Loucy (cell line): ENCODE measurements at regions not wholly inside any gene's neighbourhood (a gene's known extent, or its start where the extent isn't known, plus 50 kb on each side); places are given as distances from the start of the nearest gene placed in this dataset.
"Not testable (repeated sequence)": the region's sequence is repeated elsewhere in the genome, so short reads cannot be mapped to it uniquely, and the experiment has no call there.

Experiments
- H2AFZ ChIP-seq: fragments of 200-600 bp; sonication (generic); 2 replicates; pipeline ENCODE4 v1.6.0; 2016; ENCODE audit warnings: antibody characterized with exemption, mild to moderate bottlenecking, low read length, moderate library complexity
- H3F3A ChIP-seq: fragments of 200-600 bp; 2 replicates; pipeline ENCODE4 v1.6.0; 2016; ENCODE audit warnings: antibody characterized with exemption, low read depth, mild to moderate bottlenecking
- H3K27me3 ChIP-seq: fragments of 200-600 bp; sonication (generic); 2 replicates; pipeline ENCODE4 v1.6.1; 2014; ENCODE audit warnings: low read length, mild to moderate bottlenecking; ENCODE audit not compliant: insufficient read depth, poor library complexity, severe bottlenecking
- H3K36me3 ChIP-seq: fragments of 200-600 bp; sonication (generic); 2 replicates; pipeline ENCODE4 v1.6.1; 2016; ENCODE audit warnings: low read length; ENCODE audit not compliant: insufficient read depth
- H3K4me1 ChIP-seq: fragments of 200-600 bp; sonication (generic); 2 replicates; pipeline ENCODE4 v1.5.1; 2014; ENCODE audit warnings: low read length, mild to moderate bottlenecking; ENCODE audit not compliant: insufficient read depth, poor library complexity, severe bottlenecking
- H3K4me2 ChIP-seq: fragments of 200-600 bp; sonication (generic); 2 replicates; pipeline ENCODE4 v1.6.0; 2014; ENCODE audit warnings: antibody characterized with exemption, low read length, low read depth, mild to moderate bottlenecking; ENCODE audit not compliant: poor library complexity, severe bottlenecking
- H3K4me3 ChIP-seq: fragments of 200-600 bp; sonication (generic); 2 replicates; pipeline ENCODE4 v1.5.1; 2014; ENCODE audit warnings: low read length, mild to moderate bottlenecking, mixed read lengths; ENCODE audit not compliant: poor library complexity, severe bottlenecking
- H3K79me2 ChIP-seq: fragments of 200-600 bp; sonication (generic); 2 replicates; pipeline ENCODE4 v1.6.1; 2014; ENCODE audit warnings: low read length; ENCODE audit not compliant: insufficient read depth
- H3K9ac ChIP-seq: fragments of 200-600 bp; sonication (generic); 2 replicates; pipeline ENCODE4 v1.6.0; 2014; ENCODE audit warnings: mild to moderate bottlenecking, low read depth, low read length, moderate library complexity; ENCODE audit not compliant: poor library complexity, severe bottlenecking
- H3K9me2 ChIP-seq: fragments of 200-600 bp; sonication (generic); replicated peaks from 2 replicates; pipeline ENCODE4 v1.6.1; 2016; ENCODE audit warnings: low read depth, low read length, mixed read lengths
- H3K9me3 ChIP-seq: fragments of 200-600 bp; sonication (generic); 2 replicates; pipeline ENCODE4 v1.6.1; 2014; ENCODE audit warnings: mild to moderate bottlenecking, antibody characterized with exemption, low read length, low read depth; ENCODE audit not compliant: insufficient read depth
- H4K20me1 ChIP-seq: fragments of 200-600 bp; sonication (generic); 2 replicates; pipeline ENCODE4 v1.6.0; 2014; ENCODE audit warnings: antibody characterized with exemption, low read length, mild to moderate bottlenecking; ENCODE audit not compliant: insufficient read depth, poor library complexity, severe bottlenecking
- TF ChIP-seq, protein P1 (sequence below): fragments of 200-600 bp; sonication (generic); conservative IDR thresholded peaks from 2 replicates; pipeline ENCODE4 v1.5.1; 2014; ENCODE audit warnings: mild to moderate bottlenecking, antibody characterized with exemption, low read length

DNA sequence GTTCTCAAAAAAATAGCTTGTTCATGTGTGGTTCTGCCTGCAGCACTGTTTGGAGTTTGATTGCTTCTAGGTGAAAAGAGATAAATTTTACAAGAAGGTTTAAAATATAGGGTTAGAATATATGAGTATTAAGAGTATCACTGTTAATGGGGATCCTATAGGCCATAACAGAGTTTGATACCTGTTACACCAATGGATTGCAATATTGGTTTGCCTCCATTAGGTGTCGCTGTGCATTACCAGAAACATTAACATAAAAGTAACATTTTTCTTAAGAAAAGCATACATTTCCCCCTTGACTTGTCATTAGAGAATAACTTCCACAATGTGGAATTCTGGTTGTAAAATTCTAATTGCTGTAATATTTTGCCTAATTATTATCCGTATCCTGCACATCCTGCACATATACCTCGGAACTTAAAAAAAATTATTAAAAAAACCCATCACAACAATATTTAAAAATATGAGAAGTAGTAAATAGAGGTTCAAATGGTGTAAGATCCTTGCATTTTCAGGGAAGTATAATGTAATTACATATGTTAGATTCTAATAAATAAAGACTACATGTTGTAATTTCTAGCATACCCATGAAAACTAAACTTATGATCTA lies 63.0 kb downstream of the CYP4A11 start:
- H3K9ac ChIP-seq, H2AFZ ChIP-seq, H3K79me2 ChIP-seq, H4K20me1 ChIP-seq, H3K4me3 ChIP-seq, H3K27me3 ChIP-seq, H3K4me1 ChIP-seq, H3K9me3 ChIP-seq, H3K36me3 ChIP-seq, H3K9me2 ChIP-seq, H3K4me2 ChIP-seq, H3F3A ChIP-seq: not testable (repeated sequence)
- TF ChIP-seq, protein P1, sequence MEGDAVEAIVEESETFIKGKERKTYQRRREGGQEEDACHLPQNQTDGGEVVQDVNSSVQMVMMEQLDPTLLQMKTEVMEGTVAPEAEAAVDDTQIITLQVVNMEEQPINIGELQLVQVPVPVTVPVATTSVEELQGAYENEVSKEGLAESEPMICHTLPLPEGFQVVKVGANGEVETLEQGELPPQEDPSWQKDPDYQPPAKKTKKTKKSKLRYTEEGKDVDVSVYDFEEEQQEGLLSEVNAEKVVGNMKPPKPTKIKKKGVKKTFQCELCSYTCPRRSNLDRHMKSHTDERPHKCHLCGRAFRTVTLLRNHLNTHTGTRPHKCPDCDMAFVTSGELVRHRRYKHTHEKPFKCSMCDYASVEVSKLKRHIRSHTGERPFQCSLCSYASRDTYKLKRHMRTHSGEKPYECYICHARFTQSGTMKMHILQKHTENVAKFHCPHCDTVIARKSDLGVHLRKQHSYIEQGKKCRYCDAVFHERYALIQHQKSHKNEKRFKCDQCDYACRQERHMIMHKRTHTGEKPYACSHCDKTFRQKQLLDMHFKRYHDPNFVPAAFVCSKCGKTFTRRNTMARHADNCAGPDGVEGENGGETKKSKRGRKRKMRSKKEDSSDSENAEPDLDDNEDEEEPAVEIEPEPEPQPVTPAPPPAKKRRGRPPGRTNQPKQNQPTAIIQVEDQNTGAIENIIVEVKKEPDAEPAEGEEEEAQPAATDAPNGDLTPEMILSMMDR, result peak; percentile 47

- not testable (repeated sequence) for H3K4me3 ChIP-seq, H4K20me1 ChIP-seq, H3K9me3 ChIP-seq, H3K4me1 ChIP-seq, H3K27me3 ChIP-seq, H3F3A ChIP-seq, H3K4me2 ChIP-seq, H3K9ac ChIP-seq, H3K9me2 ChIP-seq, H2AFZ ChIP-seq, H3K79me2 ChIP-seq, H3K36me3 ChIP-seq
- TF ChIP-seq, protein P1, result peak; percentile 52
Observed at GRCh38 chr1:46876093-46876492, 65.2 kb downstream of the CYP4A11 start.
